Astrocyte (in vitro differentiated cells and primary cell): ENCODE measurements at regions not wholly inside any gene's neighbourhood (a gene's known extent, or its start where the extent isn't known, plus 50 kb on each side); places are given as distances from the start of the nearest gene placed in this dataset.
A peak's percentile ranks its signal among the peaks of the same experiment; 100 is the strongest.

Experiments used
- DNase-seq: peaks from one replicate; pipeline ENCODE4 v3.0.0-alpha.2; 2010; ENCODE audit warnings: low read depth
- FAIRE-seq: peaks from 2 replicates; lab custom pipeline; 2011; peaks lifted over from hg19 to GRCh38; lab: Jason Lieb, UNC
- H2AFZ ChIP-seq: 2 replicates; pipeline ENCODE4 v1.6.0; 2012; ENCODE audit warnings: low read depth, low read length, inconsistent platforms
- H3K27ac ChIP-seq: 2 replicates; pipeline ENCODE4 v1.5.1; 2011; ENCODE audit warnings: low read depth, low read length, inconsistent platforms
- H3K27me3 ChIP-seq: 2 replicates; pipeline ENCODE4 v1.6.0; 2011; ENCODE audit warnings: low read length, inconsistent platforms; ENCODE audit not compliant: insufficient read depth
- H3K36me3 ChIP-seq: 2 replicates; pipeline ENCODE4 v1.5.1; 2011; ENCODE audit warnings: low read length, inconsistent platforms; ENCODE audit not compliant: insufficient read depth
- H3K4me1 ChIP-seq: 2 replicates; pipeline ENCODE4 v1.5.1; 2011; ENCODE audit warnings: low read length, inconsistent platforms; ENCODE audit not compliant: insufficient read depth
- H3K4me2 ChIP-seq: 2 replicates; pipeline ENCODE4 v1.6.0; 2012; ENCODE audit warnings: low read length, inconsistent platforms
- H3K4me3 ChIP-seq: 2 replicates; pipeline ENCODE4 v1.5.1; 2011; ENCODE audit warnings: low read depth, mild to moderate bottlenecking, low read length, inconsistent platforms; ENCODE audit not compliant: insufficient read depth
- H3K79me2 ChIP-seq: 2 replicates; pipeline ENCODE4 v1.6.0; 2012; ENCODE audit warnings: mild to moderate bottlenecking, low read length, inconsistent platforms; ENCODE audit not compliant: insufficient read depth
- H3K9ac ChIP-seq: 2 replicates; pipeline ENCODE4 v1.6.0; 2012; ENCODE audit warnings: mild to moderate bottlenecking, low read length, inconsistent platforms
- H3K9me3 ChIP-seq: 2 replicates; pipeline ENCODE4 v1.5.1; 2012; ENCODE audit warnings: low read depth, mild to moderate bottlenecking, low read length, inconsistent platforms; ENCODE audit not compliant: insufficient read depth
- H4K20me1 ChIP-seq: 2 replicates; pipeline ENCODE4 v1.6.0; 2012; ENCODE audit warnings: low read length, inconsistent platforms; ENCODE audit not compliant: insufficient read depth
- H3K27ac Mint-ChIP-seq: one replicate; pipeline ENCODE4 v1.8.0; 2021; ENCODE audit warnings: mild to moderate bottlenecking, mixed read lengths; ENCODE audit not compliant: unreplicated experiment
- H3K27me3 Mint-ChIP-seq: one replicate; pipeline ENCODE4 v1.8.0; 2021; ENCODE audit warnings: low read depth, mixed read lengths; ENCODE audit not compliant: unreplicated experiment
- H3K36me3 Mint-ChIP-seq: one replicate; pipeline ENCODE4 v1.8.0; 2021; ENCODE audit warnings: low read depth, mixed read lengths; ENCODE audit not compliant: unreplicated experiment
- H3K4me1 Mint-ChIP-seq: one replicate; pipeline ENCODE4 v1.8.0; 2021; ENCODE audit warnings: low read depth, mixed read lengths; ENCODE audit not compliant: unreplicated experiment
- H3K4me3 Mint-ChIP-seq: one replicate; pipeline ENCODE4 v1.8.0; 2021; ENCODE audit warnings: mild to moderate bottlenecking, moderate library complexity, mixed read lengths; ENCODE audit not compliant: unreplicated experiment
- H3K9me3 Mint-ChIP-seq: one replicate; pipeline ENCODE4 v1.8.0; 2021; ENCODE audit warnings: mild to moderate bottlenecking, mixed read lengths; ENCODE audit not compliant: unreplicated experiment
- CTCF ChIP-seq: IDR thresholded peaks from 2 replicates; pipeline ENCODE4 v1.5.1; 2011; ENCODE audit warnings: low read depth, mild to moderate bottlenecking, inconsistent platforms, low read length, moderate library complexity; ENCODE audit not compliant: insufficient read depth
- EZH2 ChIP-seq: IDR thresholded peaks from 2 replicates; pipeline ENCODE4 v1.6.1; 2012; ENCODE audit warnings: mild to moderate bottlenecking, low read length, inconsistent platforms; ENCODE audit not compliant: insufficient read depth

DNA sequence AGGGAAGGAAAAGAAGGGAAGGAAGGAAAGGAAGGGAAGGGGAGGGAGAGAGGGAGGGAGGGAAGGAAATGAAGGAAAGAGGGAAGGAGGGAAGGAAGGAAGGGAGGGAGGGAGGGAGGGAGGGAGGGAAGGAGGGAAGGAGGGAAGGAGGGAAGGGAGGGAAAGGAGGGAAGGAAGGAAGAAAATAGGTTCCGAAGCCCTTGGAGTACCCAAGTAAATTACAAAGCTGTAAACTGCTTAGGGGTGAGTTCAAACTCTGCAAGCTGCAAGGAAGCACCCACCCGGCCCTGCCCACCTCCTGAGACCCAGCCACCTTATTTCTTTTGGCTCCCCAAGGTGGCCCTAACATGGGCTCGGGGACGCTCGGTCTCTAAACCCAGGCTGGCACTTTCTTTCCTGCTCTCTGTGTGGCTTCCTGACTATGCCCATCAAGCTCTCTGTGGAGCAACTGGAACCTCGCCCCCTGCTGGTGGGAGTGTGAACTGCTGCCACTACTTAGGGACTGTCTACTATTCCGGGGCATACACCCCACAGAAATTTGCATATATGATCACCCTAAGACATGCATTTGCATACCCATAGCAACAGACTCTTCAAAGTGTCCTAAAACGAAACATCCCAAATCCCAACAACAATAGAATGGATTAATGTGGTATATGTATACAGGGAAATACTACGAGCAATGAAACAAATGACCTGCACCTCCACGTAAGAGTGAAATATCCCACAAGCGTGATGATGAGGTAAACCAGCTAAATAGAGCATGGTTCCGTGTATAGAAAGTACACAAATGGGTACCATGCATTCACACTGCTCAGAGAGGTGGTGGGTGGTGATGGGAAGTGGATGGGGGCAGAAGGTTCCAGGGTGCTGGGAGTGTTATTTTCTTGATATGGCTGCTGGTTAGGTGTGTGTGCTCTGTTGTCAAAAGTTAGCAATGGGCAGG lies 151.7 kb upstream of the TBL1X start:
- H3K36me3 Mint-ChIP-seq: no peaks in the 10 kb centered on the region
- no peaks in the 10 kb centered on the region for H3K79me2 ChIP-seq
- no peaks in the 10 kb centered on the region for H3K9me3 ChIP-seq
- no peak overlapping the region for H3K27ac ChIP-seq
- H3K4me2 ChIP-seq: no peak overlapping the region
- H3K27ac Mint-ChIP-seq: no peak overlapping the region
- FAIRE-seq (peak; percentile 50), DNase-seq (no peak)
- H3K4me1 ChIP-seq: no peaks in the 10 kb centered on the region
- no peak overlapping the region for H3K4me3 Mint-ChIP-seq
- no peaks in the 10 kb centered on the region for H3K36me3 ChIP-seq
- no peak overlapping the region for H2AFZ ChIP-seq
- no peak overlapping the region for H3K9ac ChIP-seq
- TF ChIP-seq CTCF: peak; percentile 35
- no peak for TF ChIP-seq EZH2
- no peaks in the 10 kb centered on the region for H3K27me3 Mint-ChIP-seq
- H4K20me1 ChIP-seq: no peaks in the 10 kb centered on the region
- H3K9me3 Mint-ChIP-seq: no peaks in the 10 kb centered on the region
- no peaks in the 10 kb centered on the region for H3K27me3 ChIP-seq
- H3K4me1 Mint-ChIP-seq: peaks cover 6% of the 10 kb centered on the region
- no peak overlapping the region for H3K4me3 ChIP-seq

DNA sequence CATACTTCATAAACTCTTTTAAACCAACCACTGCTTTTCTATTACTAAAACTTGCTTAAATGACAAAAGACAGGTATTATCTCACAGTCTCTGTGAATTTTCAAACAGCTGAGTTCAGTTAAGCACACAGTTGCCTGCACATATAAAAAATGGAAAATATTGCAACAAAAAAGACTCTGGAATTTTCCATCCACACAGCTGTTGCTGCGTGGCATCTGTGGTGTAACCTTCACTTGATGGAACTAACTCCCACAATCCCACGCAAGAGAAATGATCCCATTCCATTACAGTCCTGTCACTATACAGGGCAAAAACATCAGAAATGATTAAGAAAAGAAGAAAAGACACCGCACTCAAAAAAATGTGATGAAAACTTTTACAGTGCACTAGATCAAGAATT lies 149.8 kb upstream of the TBL1X start:
- Mint-ChIP-seq H3K27ac (no peak overlapping the region), H3K9me3 (no peaks in the 10 kb centered on the region), H3K4me3 (no peak overlapping the region), H3K27me3 (no peaks in the 10 kb centered on the region), H3K4me1 (peaks cover 6% of the 10 kb centered on the region), H3K36me3 (no peaks in the 10 kb centered on the region)
- no peaks in the 10 kb centered on the region for H3K79me2 ChIP-seq
- no peaks in the 10 kb centered on the region for H4K20me1 ChIP-seq
- no peaks in the 10 kb centered on the region for H3K27me3 ChIP-seq
- no peak overlapping the region for H3K27ac ChIP-seq
- H3K36me3 ChIP-seq: no peaks in the 10 kb centered on the region
- no peak overlapping the region for H2AFZ ChIP-seq
- H3K9ac ChIP-seq: no peak overlapping the region
- no peaks in the 10 kb centered on the region for H3K4me1 ChIP-seq
- FAIRE-seq (no peak), DNase-seq (peak; percentile 41)
- H3K4me3 ChIP-seq: no peak overlapping the region
- no peak overlapping the region for H3K4me2 ChIP-seq
- H3K9me3 ChIP-seq: no peaks in the 10 kb centered on the region
- TF ChIP-seq EZH2 (no peak), CTCF (no peak)

- Histone ChIP-seq H3K27ac (no peak overlapping the region), H3K4me3 (no peak overlapping the region), H2AFZ (no peak overlapping the region), H4K20me1 (no peaks in the 10 kb centered on the region), H3K4me2 (no peak overlapping the region), H3K9ac (no peak overlapping the region), H3K9me3 (no peaks in the 10 kb centered on the region), H3K79me2 (no peaks in the 10 kb centered on the region), H3K36me3 (no peaks in the 10 kb centered on the region), H3K27me3 (no peaks in the 10 kb centered on the region), H3K4me1 (peaks cover 3% of the 10 kb centered on the region)
- Mint-ChIP-seq H3K27me3 (no peaks in the 10 kb centered on the region), H3K4me3 (no peak overlapping the region), H3K9me3 (no peaks in the 10 kb centered on the region), H3K36me3 (no peaks in the 10 kb centered on the region), H3K27ac (no peak overlapping the region), H3K4me1 (peaks cover 6% of the 10 kb centered on the region)
- DNase-seq (no peak), FAIRE-seq (no peak)
- TF ChIP-seq CTCF: no peak
- no peak for TF ChIP-seq EZH2
Measured at GRCh38 chrX:9316096-9316495, 148.8 kb upstream of the TBL1X start.
